K562 (cell line): ENCODE measurements at regions not wholly inside any gene's neighbourhood (a gene's known extent, or its start where the extent isn't known, plus 50 kb on each side); places are given as distances from the start of the nearest gene placed in this dataset.

ENCODE experiments used
- DACH1 ChIP-seq: fragments of 450-650 bp; IDR thresholded peaks from 2 replicates; pipeline ENCODE4 v1.6.1; 2018; ENCODE audit not compliant: partially characterized antibody
- ELF2 ChIP-seq: fragments of 250-450 bp; sonication (Bioruptor Pico); IDR thresholded peaks from 2 replicates; pipeline ENCODE4 v1.5.0; 2021; ENCODE audit warnings: mild to moderate bottlenecking
- TSC22D4 ChIP-seq: fragments of 450-650 bp; IDR thresholded peaks from 2 replicates; pipeline ENCODE4 v1.6.1; 2016; ENCODE audit warnings: missing genetic modification characterization, missing biosample characterization, control low read depth
- YBX1 ChIP-seq: fragments of 450-650 bp; IDR thresholded peaks from 2 replicates; pipeline ENCODE4 v1.7.1; 2016; ENCODE audit warnings: mild to moderate bottlenecking
- TF ChIP-seq, protein P1 (sequence below): sonication (generic); formaldehyde crosslinking; IDR thresholded peaks from 2 replicates; pipeline ENCODE4 v1.8.0; 2022; ENCODE audit warnings: mild to moderate bottlenecking, missing genetic modification reagents
- TF ChIP-seq, protein P2 (sequence below): fragments of 450-650 bp; IDR thresholded peaks from 2 replicates; pipeline ENCODE4 v1.6.1; 2018; ENCODE audit not compliant: partially characterized antibody

GRCh38 chr13:44156294-44156658 lies 217.3 kb upstream of the SERP2 start (continued):
- TF ChIP-seq, protein P1, sequence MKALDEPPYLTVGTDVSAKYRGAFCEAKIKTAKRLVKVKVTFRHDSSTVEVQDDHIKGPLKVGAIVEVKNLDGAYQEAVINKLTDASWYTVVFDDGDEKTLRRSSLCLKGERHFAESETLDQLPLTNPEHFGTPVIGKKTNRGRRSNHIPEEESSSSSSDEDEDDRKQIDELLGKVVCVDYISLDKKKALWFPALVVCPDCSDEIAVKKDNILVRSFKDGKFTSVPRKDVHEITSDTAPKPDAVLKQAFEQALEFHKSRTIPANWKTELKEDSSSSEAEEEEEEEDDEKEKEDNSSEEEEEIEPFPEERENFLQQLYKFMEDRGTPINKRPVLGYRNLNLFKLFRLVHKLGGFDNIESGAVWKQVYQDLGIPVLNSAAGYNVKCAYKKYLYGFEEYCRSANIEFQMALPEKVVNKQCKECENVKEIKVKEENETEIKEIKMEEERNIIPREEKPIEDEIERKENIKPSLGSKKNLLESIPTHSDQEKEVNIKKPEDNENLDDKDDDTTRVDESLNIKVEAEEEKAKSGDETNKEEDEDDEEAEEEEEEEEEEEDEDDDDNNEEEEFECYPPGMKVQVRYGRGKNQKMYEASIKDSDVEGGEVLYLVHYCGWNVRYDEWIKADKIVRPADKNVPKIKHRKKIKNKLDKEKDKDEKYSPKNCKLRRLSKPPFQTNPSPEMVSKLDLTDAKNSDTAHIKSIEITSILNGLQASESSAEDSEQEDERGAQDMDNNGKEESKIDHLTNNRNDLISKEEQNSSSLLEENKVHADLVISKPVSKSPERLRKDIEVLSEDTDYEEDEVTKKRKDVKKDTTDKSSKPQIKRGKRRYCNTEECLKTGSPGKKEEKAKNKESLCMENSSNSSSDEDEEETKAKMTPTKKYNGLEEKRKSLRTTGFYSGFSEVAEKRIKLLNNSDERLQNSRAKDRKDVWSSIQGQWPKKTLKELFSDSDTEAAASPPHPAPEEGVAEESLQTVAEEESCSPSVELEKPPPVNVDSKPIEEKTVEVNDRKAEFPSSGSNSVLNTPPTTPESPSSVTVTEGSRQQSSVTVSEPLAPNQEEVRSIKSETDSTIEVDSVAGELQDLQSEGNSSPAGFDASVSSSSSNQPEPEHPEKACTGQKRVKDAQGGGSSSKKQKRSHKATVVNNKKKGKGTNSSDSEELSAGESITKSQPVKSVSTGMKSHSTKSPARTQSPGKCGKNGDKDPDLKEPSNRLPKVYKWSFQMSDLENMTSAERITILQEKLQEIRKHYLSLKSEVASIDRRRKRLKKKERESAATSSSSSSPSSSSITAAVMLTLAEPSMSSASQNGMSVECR, result no peak
- TF ChIP-seq ELF2 (CRISPR knock-in tag) (no peak), YBX1 (no peak), TSC22D4 (tag) (no peak), DACH1 (no peak)
- TF ChIP-seq, protein P2, sequence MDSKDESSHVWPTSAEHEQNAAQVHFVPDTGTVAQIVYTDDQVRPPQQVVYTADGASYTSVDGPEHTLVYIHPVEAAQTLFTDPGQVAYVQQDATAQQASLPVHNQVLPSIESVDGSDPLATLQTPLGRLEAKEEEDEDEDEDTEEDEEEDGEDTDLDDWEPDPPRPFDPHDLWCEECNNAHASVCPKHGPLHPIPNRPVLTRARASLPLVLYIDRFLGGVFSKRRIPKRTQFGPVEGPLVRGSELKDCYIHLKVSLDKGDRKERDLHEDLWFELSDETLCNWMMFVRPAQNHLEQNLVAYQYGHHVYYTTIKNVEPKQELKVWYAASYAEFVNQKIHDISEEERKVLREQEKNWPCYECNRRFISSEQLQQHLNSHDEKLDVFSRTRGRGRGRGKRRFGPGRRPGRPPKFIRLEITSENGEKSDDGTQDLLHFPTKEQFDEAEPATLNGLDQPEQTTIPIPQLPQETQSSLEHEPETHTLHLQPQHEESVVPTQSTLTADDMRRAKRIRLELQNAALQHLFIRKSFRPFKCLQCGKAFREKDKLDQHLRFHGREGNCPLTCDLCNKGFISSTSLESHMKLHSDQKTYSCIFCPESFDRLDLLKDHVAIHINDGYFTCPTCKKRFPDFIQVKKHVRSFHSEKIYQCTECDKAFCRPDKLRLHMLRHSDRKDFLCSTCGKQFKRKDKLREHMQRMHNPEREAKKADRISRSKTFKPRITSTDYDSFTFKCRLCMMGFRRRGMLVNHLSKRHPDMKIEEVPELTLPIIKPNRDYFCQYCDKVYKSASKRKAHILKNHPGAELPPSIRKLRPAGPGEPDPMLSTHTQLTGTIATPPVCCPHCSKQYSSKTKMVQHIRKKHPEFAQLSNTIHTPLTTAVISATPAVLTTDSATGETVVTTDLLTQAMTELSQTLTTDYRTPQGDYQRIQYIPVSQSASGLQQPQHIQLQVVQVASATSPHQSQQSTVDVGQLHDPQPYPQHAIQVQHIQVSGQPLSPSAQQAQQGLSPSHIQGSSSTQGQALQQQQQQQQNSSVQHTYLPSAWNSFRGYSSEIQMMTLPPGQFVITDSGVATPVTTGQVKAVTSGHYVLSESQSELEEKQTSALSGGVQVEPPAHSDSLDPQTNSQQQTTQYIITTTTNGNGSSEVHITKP, result no peak
